ENCODE measurements at regions not wholly inside any gene's neighbourhood (a gene's known extent, or its start where the extent isn't known, plus 50 kb on each side); places are given as distances from the start of the nearest gene placed in this dataset.

DNA sequence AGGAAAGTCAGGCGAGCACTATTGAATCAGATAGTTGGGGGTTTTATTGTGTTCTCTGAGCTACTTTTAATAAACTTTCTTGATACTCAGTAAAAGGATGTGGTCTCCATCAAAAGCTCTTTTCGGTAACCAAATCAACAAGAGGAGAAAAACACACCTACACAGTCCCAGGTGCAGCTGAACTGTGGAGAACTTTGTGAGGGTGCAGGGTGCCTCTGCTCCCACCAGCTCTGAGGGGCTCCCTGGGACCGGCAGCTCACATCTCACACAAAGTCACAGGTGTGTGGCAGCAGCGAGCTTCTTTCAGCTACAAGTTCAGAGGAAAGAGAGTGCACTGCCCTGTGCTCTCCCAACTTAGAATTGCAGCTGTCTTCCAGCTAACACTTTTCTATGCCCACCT lies 650.4 kb downstream of the RNF144A start:
- no peak for TF ChIP-seq POLR2A (IDR thresholded peaks at IDR 0.05)
- TF ChIP-seq, protein P1, sequence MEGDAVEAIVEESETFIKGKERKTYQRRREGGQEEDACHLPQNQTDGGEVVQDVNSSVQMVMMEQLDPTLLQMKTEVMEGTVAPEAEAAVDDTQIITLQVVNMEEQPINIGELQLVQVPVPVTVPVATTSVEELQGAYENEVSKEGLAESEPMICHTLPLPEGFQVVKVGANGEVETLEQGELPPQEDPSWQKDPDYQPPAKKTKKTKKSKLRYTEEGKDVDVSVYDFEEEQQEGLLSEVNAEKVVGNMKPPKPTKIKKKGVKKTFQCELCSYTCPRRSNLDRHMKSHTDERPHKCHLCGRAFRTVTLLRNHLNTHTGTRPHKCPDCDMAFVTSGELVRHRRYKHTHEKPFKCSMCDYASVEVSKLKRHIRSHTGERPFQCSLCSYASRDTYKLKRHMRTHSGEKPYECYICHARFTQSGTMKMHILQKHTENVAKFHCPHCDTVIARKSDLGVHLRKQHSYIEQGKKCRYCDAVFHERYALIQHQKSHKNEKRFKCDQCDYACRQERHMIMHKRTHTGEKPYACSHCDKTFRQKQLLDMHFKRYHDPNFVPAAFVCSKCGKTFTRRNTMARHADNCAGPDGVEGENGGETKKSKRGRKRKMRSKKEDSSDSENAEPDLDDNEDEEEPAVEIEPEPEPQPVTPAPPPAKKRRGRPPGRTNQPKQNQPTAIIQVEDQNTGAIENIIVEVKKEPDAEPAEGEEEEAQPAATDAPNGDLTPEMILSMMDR (IDR thresholded peaks at IDR 0.05 in 4 of 5, conservative IDR thresholded peaks at IDR 0.05 in 1 of 5) = no peak
